Gastrocnemius medialis (tissue), 4 donors: ENCODE measurements at regions not wholly inside any gene's neighbourhood (a gene's known extent, or its start where the extent isn't known, plus 50 kb on each side); places are given as distances from the start of the nearest gene placed in this dataset.
"Not testable (repeated sequence)": the region's sequence is repeated elsewhere in the genome, so short reads cannot be mapped to it uniquely, and the experiment has no call there.

Experiments
- ATAC-seq, 2 donors: fragments of 150-250 bp; one replicate each; pipeline ENCODE4 v1.9.1; 2016
- DNase-seq, 2 donors: peaks; one replicate each; pipeline ENCODE4 v3.0.0-alpha.2; 2019
- H3K27ac ChIP-seq, 4 donors: fragments of 200-600 bp; sonication (generic); 1 replicate in 1 of 4; 2 replicates in 3 of 4; pipeline ENCODE4 v1.5.1; 2016 to 2018; ENCODE audit warnings: mild to moderate bottlenecking in 2 of 4, moderate library complexity in 1 of 4
- H3K27me3 ChIP-seq, 3 donors: fragments of 200-600 bp; sonication (generic) in 2 of 3; 1 replicate in 1 of 3; 2 replicates in 2 of 3; pipeline versions ENCODE4 v1.5.1 to v1.6.0; 2016 to 2019; ENCODE audit warnings: mild to moderate bottlenecking in 1 of 3, moderate library complexity in 1 of 3
- H3K36me3 ChIP-seq, 2 donors: fragments of 200-600 bp; sonication (generic) in 1 of 2; one replicate each; pipeline ENCODE4 v1.5.1; 2017 to 2018
- H3K4me1 ChIP-seq, 2 donors: fragments of 200-600 bp; sonication (generic) in 1 of 2; one replicate each; pipeline ENCODE4 v1.5.1; 2016 to 2017; ENCODE audit warnings: mild to moderate bottlenecking in 2 of 2
- H3K4me3 ChIP-seq, 4 donors: fragments of 200-600 bp; sonication (generic) in 3 of 4; 1 replicate in 1 of 4; 2 replicates in 3 of 4; pipeline ENCODE4 v1.5.1; 2016 to 2019; ENCODE audit warnings: mild to moderate bottlenecking in 2 of 4
- H3K9me3 ChIP-seq, 3 donors: fragments of 200-600 bp; sonication (generic) in 2 of 3; 1 replicate in 1 of 3; 2 replicates in 2 of 3; pipeline ENCODE4 v1.5.1; 2016 to 2019
- POLR2A ChIP-seq, 2 donors: fragments of 450-650 bp; IDR thresholded peaks; one replicate each; pipeline ENCODE4 v1.6.1; 2017; ENCODE audit warnings: antibody characterized with exemption in 2 of 2, mild to moderate bottlenecking in 2 of 2, moderate library complexity in 2 of 2
- in situ Hi-C, 4 donors: fragments of 200-750 bp; cut with MboI; loops; one replicate each; pipeline versions ENCODE4 v1.15.0 to v1.8.0; 2017; ENCODE audit warnings: low sequenced_read_pairs in 4 of 4
- intact Hi-C: fragments of 100-400 bp; cut with DNase I; formaldehyde crosslinking; loops from one replicate; pipeline ENCODE4 v1.15.1; 2023; ENCODE audit warnings: low total_unique reads
- TF ChIP-seq, protein P1 (sequence below), 5 experiments: fragments of 450-650 bp in 3 of 5; fragments of 200-600 bp in 2 of 5; sonication (generic) in 2 of 5; IDR thresholded peaks in 4 of 5; conservative IDR thresholded peaks in 1 of 5; 1 replicate in 4 of 5; 2 replicates in 1 of 5; pipeline ENCODE4 v1.5.1; 2016 to 2019; ENCODE audit warnings: antibody characterized with exemption in 5 of 5, mild to moderate bottlenecking in 3 of 5, moderate library complexity in 3 of 5

DNA sequence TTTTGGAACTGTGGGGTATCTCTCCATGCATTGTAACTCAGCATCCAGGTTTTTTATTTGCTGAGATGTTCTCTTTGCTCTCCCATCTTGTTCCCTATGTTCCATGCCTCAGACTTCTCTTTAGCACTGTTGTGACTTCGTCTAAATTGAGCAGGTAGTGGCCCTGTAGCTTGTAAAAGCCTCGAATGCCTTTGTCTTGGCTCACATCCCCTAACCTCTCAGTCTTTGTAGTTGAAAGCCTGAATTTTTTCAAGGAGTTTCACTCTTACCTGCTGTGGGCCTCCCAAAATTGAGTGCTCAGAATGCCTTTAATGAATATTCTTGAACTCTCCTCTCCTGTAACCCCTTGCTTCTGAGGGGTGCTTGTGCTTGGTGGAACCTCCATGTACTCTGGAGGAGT, 1137.3 kb downstream of the REEP3 start:
- no peak for TF ChIP-seq POLR2A (IDR thresholded peaks at IDR 0.05)
- TF ChIP-seq, protein P1, sequence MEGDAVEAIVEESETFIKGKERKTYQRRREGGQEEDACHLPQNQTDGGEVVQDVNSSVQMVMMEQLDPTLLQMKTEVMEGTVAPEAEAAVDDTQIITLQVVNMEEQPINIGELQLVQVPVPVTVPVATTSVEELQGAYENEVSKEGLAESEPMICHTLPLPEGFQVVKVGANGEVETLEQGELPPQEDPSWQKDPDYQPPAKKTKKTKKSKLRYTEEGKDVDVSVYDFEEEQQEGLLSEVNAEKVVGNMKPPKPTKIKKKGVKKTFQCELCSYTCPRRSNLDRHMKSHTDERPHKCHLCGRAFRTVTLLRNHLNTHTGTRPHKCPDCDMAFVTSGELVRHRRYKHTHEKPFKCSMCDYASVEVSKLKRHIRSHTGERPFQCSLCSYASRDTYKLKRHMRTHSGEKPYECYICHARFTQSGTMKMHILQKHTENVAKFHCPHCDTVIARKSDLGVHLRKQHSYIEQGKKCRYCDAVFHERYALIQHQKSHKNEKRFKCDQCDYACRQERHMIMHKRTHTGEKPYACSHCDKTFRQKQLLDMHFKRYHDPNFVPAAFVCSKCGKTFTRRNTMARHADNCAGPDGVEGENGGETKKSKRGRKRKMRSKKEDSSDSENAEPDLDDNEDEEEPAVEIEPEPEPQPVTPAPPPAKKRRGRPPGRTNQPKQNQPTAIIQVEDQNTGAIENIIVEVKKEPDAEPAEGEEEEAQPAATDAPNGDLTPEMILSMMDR (IDR thresholded peaks at IDR 0.05 in 4 of 5, conservative IDR thresholded peaks at IDR 0.05 in 1 of 5), result no peak
- intact Hi-C loops, result no loop called here
- ATAC-seq (no peak), DNase-seq (no peak)
- Histone ChIP-seq H3K27me3 (no peaks in the 10 kb centered on the region), H3K4me3 (no peak overlapping the region), H3K9me3 (no peaks in the 10 kb centered on the region), H3K36me3 (no peaks in the 10 kb centered on the region), H3K27ac (no peak overlapping the region), H3K4me1 (no peaks in the 10 kb centered on the region)
- in situ Hi-C loops, result no loop called here

DNA sequence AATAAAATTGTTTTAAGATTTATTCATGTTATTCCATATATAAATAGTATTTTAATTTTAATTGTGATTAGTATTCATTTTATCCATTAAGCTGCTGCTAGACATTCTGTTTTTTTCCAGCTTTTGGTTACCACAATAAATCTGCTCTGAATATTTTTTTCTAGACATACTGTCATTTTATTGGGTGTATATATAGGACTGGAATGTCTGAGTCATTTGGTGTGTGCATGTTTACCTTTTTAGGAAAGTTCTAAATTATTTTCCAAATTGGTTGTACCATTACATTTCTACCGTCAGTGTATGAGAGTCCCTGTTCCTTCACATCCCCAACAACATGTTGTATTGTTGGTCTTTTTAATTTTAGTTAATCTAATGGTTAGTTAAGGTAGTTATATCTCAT, 1138.1 kb downstream of the REEP3 start:
- DNase-seq, result no peak
- no peaks in the 10 kb centered on the region for H3K9me3 ChIP-seq
- no peaks in the 10 kb centered on the region for H3K4me1 ChIP-seq
- H3K36me3 ChIP-seq, result no peaks in the 10 kb centered on the region
- H3K27me3 ChIP-seq, result no peaks in the 10 kb centered on the region
- intact Hi-C loops (no loop called here), in situ Hi-C loops (no loop called here)
- TF ChIP-seq POLR2A (IDR thresholded peaks at IDR 0.05), result no peak
- TF ChIP-seq, protein P1 (IDR thresholded peaks at IDR 0.05 in 4 of 5, conservative IDR thresholded peaks at IDR 0.05 in 1 of 5), result no peak
- no peak for ATAC-seq
- H3K4me3 ChIP-seq, result no peak overlapping the region
- no peak overlapping the region for H3K27ac ChIP-seq

DNA sequence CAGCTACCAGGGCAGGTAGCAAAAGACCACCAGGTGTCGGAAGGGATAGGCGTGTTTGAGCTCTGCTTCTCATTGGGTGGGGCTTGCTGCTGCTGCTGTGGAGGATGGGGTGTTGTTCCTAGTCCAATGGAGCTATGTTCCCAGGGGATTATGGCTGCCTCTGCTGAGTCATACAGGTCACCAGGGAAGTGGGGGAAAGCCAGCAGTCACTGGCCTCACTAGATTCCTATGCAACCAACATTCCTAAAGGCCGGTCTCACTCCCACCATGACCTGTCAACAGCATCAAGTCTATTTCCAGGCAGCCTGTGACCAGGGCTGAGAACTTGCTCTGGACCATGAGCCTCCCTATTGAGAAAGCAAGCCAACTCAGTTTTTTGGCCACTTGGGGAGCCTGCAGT, 1160.8 kb downstream of the REEP3 start:
- H3K4me3 ChIP-seq, result no peak overlapping the region
- no peaks in the 10 kb centered on the region for H3K27me3 ChIP-seq
- in situ Hi-C loops, result no loop called here
- no peaks in the 10 kb centered on the region for H3K36me3 ChIP-seq
- DNase-seq (no peak), ATAC-seq (no peak)
- H3K9me3 ChIP-seq, result peaks cover 0 to 4% (median 0%) of the 10 kb centered on the region in 3 donors
- intact Hi-C loops, result no loop called here
- H3K27ac ChIP-seq, result no peak overlapping the region
- TF ChIP-seq POLR2A (IDR thresholded peaks at IDR 0.05), result no peak
- TF ChIP-seq, protein P1 (IDR thresholded peaks at IDR 0.05 in 4 of 5, conservative IDR thresholded peaks at IDR 0.05 in 1 of 5), result no peak
- no peaks in the 10 kb centered on the region for H3K4me1 ChIP-seq

DNA sequence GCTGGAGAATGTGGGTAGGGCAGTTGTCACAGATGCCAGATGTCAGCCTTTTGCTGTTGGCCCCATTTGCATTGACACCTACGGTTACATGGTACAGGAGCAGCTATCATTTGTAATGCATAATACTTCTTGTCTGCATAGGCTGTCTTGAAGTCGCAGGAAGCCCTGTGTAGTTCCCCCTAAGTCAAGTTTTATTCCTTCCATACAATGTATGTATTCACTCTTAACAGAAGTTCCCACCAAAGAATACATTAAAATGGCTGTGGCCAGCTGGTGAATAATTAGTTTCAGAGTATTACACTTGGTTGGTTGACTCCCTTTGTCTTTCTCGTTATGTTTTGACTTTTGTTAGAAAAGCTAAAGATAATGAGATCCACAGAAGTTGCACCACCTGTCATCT, 1169.0 kb downstream of the REEP3 start:
- ATAC-seq (no peak), DNase-seq (no peak)
- TF ChIP-seq, protein P1 (IDR thresholded peaks at IDR 0.05 in 4 of 5, conservative IDR thresholded peaks at IDR 0.05 in 1 of 5), result no peak
- TF ChIP-seq POLR2A (IDR thresholded peaks at IDR 0.05), result no peak
- in situ Hi-C loops, result no loop called here
- Histone ChIP-seq H3K4me1 (no peaks in the 10 kb centered on the region), H3K27ac (no peak overlapping the region), H3K4me3 (no peak overlapping the region), H3K36me3 (no peaks in the 10 kb centered on the region), H3K27me3 (no peaks in the 10 kb centered on the region), H3K9me3 (no peaks in the 10 kb centered on the region)
- intact Hi-C loops, result no loop called here

DNA sequence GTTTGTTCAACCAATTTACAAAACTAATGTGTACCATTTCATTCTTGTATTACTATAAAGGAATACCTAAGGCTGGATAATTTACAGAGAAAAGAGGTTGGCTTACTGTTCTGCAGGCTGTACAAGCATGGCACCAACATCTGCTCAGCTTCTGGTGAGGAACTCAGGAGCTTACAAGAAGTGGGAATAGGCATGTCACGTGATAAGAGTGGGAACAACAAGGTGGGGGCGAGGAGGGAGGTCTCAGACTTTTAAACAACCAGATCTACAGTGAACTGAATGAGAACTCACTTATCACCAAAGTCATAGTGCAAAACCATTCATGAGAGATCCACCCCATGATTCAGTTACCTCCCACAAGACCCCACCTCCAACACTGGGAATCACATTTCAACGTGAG, 1178.0 kb downstream of the REEP3 start:
- TF ChIP-seq, protein P1 (IDR thresholded peaks at IDR 0.05 in 4 of 5, conservative IDR thresholded peaks at IDR 0.05 in 1 of 5), result no peak
- TF ChIP-seq POLR2A (IDR thresholded peaks at IDR 0.05), result no peak
- no peak for DNase-seq
- Histone ChIP-seq H3K4me3 (no peak overlapping the region), H3K27me3 (no peaks in the 10 kb centered on the region), H3K4me1 (no peaks in the 10 kb centered on the region), H3K27ac (no peak overlapping the region), H3K9me3 (no peaks in the 10 kb centered on the region), H3K36me3 (no peaks in the 10 kb centered on the region)
- intact Hi-C loops, result no loop called here
- in situ Hi-C loops, result no loop called here
- ATAC-seq, result no peak

DNA sequence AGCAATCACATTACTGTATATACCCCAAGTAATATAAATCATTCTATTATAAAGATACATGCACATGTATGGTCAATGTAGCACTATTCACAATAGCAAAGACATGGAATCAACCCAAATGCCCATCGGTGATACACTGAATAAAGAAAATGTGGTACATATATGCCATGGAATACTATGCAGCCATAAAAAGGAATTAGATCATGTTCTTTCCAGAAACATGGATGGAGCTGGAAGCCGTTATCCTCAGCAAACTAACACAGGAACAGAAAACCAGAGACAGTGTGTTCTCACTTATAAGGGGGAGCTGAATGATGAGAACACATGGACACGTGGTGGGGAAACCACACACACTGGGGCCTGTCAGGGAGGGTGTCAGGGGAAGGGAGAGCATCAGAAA, 1180.9 kb downstream of the REEP3 start:
- H3K27ac ChIP-seq, in situ Hi-C loops, H3K4me1 ChIP-seq, DNase-seq, ATAC-seq, H3K9me3 ChIP-seq, H3K27me3 ChIP-seq, H3K36me3 ChIP-seq, H3K4me3 ChIP-seq, intact Hi-C loops: not testable (repeated sequence)
